ENCODE measurements at regions not wholly inside any gene's neighbourhood (a gene's known extent, or its start where the extent isn't known, plus 50 kb on each side); places are given as distances from the start of the nearest gene placed in this dataset.

DNA sequence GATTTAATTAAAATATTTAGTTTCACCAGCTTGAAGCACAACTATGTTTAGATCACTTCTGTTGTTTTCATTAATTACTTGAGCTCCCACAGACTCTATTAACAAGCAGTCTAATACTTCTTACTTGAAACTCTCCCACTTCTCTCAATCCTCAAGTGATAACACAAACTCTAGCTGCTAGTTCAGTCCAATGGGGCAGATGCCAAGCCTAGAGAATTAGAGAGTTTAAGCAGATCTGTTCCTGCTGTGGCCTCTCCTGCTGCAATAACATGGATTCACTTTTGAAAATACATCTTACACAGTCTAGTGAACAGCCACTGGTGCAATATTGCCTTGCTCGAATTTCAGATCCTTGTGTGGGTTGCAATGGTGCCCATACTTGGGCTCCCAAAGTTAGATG lies 566.4 kb upstream of the SGO1 start:
- H4K5ac ChIP-seq (ENCODE audit: insufficient read length, low read depth, low read length) = no peak overlapping the region
- H3K27ac ChIP-seq (ENCODE audit: insufficient read length, low read depth, low read length) = no peak overlapping the region
- no peaks in the 10 kb centered on the region for H3K23me2 ChIP-seq (ENCODE audit: insufficient read length, low read depth, low read length, poor library complexity, severe bottlenecking)
- H2BK15ac ChIP-seq (ENCODE audit: low read depth, low read length) = no peak overlapping the region
- H3K79me2 ChIP-seq (ENCODE audit: insufficient read depth, low read length) = no peaks in the 10 kb centered on the region
- no peak overlapping the region for H2BK12ac ChIP-seq (ENCODE audit: insufficient read length, low read depth, low read length)
- no peak overlapping the region for H2BK5ac ChIP-seq (ENCODE audit: insufficient read length, low read length)
- H3K14ac ChIP-seq (ENCODE audit: insufficient read depth, low read length) = no peak overlapping the region
- no peak overlapping the region for H2BK120ac ChIP-seq (ENCODE audit: low read depth, low read length, poor library complexity, severe bottlenecking)
- H3K27me3 ChIP-seq (ENCODE audit: insufficient read depth, low read length) = no peaks in the 10 kb centered on the region
- H3K4ac ChIP-seq (ENCODE audit: low read depth, low read length) = no peak overlapping the region
- no peaks in the 10 kb centered on the region for H4K20me1 ChIP-seq (ENCODE audit: control insufficient read depth, insufficient read depth, insufficient read length)
- H3K36me3 Mint-ChIP-seq (ENCODE audit: insufficient read depth in 1 of 3, low read depth in 3 of 3) = no peaks in the 10 kb centered on the region
- DNase-seq = no peak
- H3K9me3 ChIP-seq (ENCODE audit: control insufficient read depth, low read depth, low read length) = no peaks in the 10 kb centered on the region
- no peak overlapping the region for H2AFZ ChIP-seq (ENCODE audit: low read length)
- no peaks in the 10 kb centered on the region for H3K27me3 Mint-ChIP-seq (ENCODE audit: low read depth)
- H3K9ac ChIP-seq (ENCODE audit: extremely low read depth, insufficient read length, low read length) = no peak overlapping the region
- no CpG with 5 or more reads among the region's 1 CpG for WGBS (ENCODE audit: extremely low coverage, insufficient read length, low lambda C conversion rate)
- H3K18ac ChIP-seq (ENCODE audit: insufficient read length, low read depth, low read length) = no peak overlapping the region
- H3K27ac Mint-ChIP-seq = no peak overlapping the region
- no peak overlapping the region for H4K91ac ChIP-seq (ENCODE audit: insufficient read length, low read depth, low read length)
- H3K23ac ChIP-seq (ENCODE audit: insufficient read length, low read depth, low read length) = no peak overlapping the region
- H3K4me2 ChIP-seq (ENCODE audit: insufficient read depth, insufficient read length, low read length) = no peak overlapping the region
- no peak overlapping the region for H3T11ph ChIP-seq (ENCODE audit: low read length)
- no peak overlapping the region for H3K56ac ChIP-seq (ENCODE audit: insufficient read length, low read depth, low read length)
- no peak overlapping the region for H3K4me3 Mint-ChIP-seq
- H3K79me1 ChIP-seq (ENCODE audit: insufficient read depth, low read depth, low read length, poor library complexity, severe bottlenecking) = no peaks in the 10 kb centered on the region
- H2BK20ac ChIP-seq (ENCODE audit: low read depth, low read length, poor library complexity, severe bottlenecking) = no peak overlapping the region
- peaks cover 0 to 4% of the 10 kb centered on the region in 2 experiments; a peak in 1 of 5 replicates for H3K9me3 Mint-ChIP-seq
- H3K4me1 Mint-ChIP-seq = no peaks in the 10 kb centered on the region
- H4K8ac ChIP-seq (replicated peaks; ENCODE audit: insufficient read length, low read depth, low read length) = no peak overlapping the region
- TF ChIP-seq, protein P1, sequence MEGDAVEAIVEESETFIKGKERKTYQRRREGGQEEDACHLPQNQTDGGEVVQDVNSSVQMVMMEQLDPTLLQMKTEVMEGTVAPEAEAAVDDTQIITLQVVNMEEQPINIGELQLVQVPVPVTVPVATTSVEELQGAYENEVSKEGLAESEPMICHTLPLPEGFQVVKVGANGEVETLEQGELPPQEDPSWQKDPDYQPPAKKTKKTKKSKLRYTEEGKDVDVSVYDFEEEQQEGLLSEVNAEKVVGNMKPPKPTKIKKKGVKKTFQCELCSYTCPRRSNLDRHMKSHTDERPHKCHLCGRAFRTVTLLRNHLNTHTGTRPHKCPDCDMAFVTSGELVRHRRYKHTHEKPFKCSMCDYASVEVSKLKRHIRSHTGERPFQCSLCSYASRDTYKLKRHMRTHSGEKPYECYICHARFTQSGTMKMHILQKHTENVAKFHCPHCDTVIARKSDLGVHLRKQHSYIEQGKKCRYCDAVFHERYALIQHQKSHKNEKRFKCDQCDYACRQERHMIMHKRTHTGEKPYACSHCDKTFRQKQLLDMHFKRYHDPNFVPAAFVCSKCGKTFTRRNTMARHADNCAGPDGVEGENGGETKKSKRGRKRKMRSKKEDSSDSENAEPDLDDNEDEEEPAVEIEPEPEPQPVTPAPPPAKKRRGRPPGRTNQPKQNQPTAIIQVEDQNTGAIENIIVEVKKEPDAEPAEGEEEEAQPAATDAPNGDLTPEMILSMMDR (conservative IDR thresholded peaks at IDR 0.05) = no peak
- no peaks in the 10 kb centered on the region for H3K4me1 ChIP-seq (ENCODE audit: insufficient read depth, low read length)
- H2AK5ac ChIP-seq (ENCODE audit: insufficient read length, low read length) = no peak overlapping the region

Measured in H9 (cell line).